ENCODE measurements at regions not wholly inside any gene's neighbourhood (a gene's known extent, or its start where the extent isn't known, plus 50 kb on each side); places are given as distances from the start of the nearest gene placed in this dataset.

GRCh38 chr4:81738891-81739290 lies 267.2 kb upstream of the RASGEF1B start:
- Histone ChIP-seq H3K4me3 (no peak overlapping the region), H3K27ac (replicated peaks) (no peak overlapping the region), H3K4me1 (no peaks in the 10 kb centered on the region), H3K36me3 (no peaks in the 10 kb centered on the region), H3K27me3 (ENCODE audit: low read depth) (no peaks in the 10 kb centered on the region), H3K9me3 (replicated peaks) (no peaks in the 10 kb centered on the region)
- no peak for DNase-seq
- no peak for TF ChIP-seq CTCF (IDR thresholded peaks at IDR 0.05; ENCODE audit: borderline replicate concordance)
- intact Hi-C loops (cut with micrococcal nuclease): no loop called here

- no peak for TF ChIP-seq CTCF (IDR thresholded peaks at IDR 0.05; ENCODE audit: borderline replicate concordance)
- intact Hi-C loops (cut with micrococcal nuclease): no loop called here
- Histone ChIP-seq H3K4me1 (no peaks in the 10 kb centered on the region), H3K9me3 (replicated peaks) (no peaks in the 10 kb centered on the region), H3K27me3 (ENCODE audit: low read depth) (no peaks in the 10 kb centered on the region), H3K36me3 (no peaks in the 10 kb centered on the region), H3K27ac (replicated peaks) (no peak overlapping the region), H3K4me3 (no peak overlapping the region)
- DNase-seq: no peak
Observed at GRCh38 chr4:81737865-81738559, 266.3 kb upstream of the RASGEF1B start.

GRCh38 chr4:81736324-81736723 lies 264.6 kb upstream of the RASGEF1B start:
- no peaks in the 10 kb centered on the region for H3K9me3 ChIP-seq (replicated peaks)
- H3K4me3 ChIP-seq: no peak overlapping the region
- no peaks in the 10 kb centered on the region for H3K4me1 ChIP-seq
- H3K27ac ChIP-seq (replicated peaks): no peak overlapping the region
- TF ChIP-seq CTCF (IDR thresholded peaks at IDR 0.05; ENCODE audit: borderline replicate concordance): peak; percentile 8
- H3K36me3 ChIP-seq: no peaks in the 10 kb centered on the region
- DNase-seq: no peak
- H3K27me3 ChIP-seq (ENCODE audit: low read depth): no peaks in the 10 kb centered on the region
- intact Hi-C loops (cut with micrococcal nuclease): no loop called here

- TF ChIP-seq CTCF (IDR thresholded peaks at IDR 0.05; ENCODE audit: borderline replicate concordance): no peak
- no peak overlapping the region for H3K27ac ChIP-seq (replicated peaks)
- no peaks in the 10 kb centered on the region for H3K36me3 ChIP-seq
- intact Hi-C loops (cut with micrococcal nuclease): no loop called here
- peaks cover 8% of the 10 kb centered on the region for H3K9me3 ChIP-seq (replicated peaks)
- no peaks in the 10 kb centered on the region for H3K4me1 ChIP-seq
- H3K27me3 ChIP-seq (ENCODE audit: low read depth): no peaks in the 10 kb centered on the region
- H3K4me3 ChIP-seq: no peak overlapping the region
- DNase-seq: no peak
Observed at GRCh38 chr4:81732980-81733379, 261.3 kb upstream of the RASGEF1B start.

GRCh38 chr4:81724925-81725329 lies 253.2 kb upstream of the RASGEF1B start:
- H3K27me3 ChIP-seq (ENCODE audit: low read depth): no peaks in the 10 kb centered on the region
- intact Hi-C loops (cut with micrococcal nuclease): no loop called here
- H3K9me3 ChIP-seq (replicated peaks): peaks cover 8% of the 10 kb centered on the region
- H3K4me3 ChIP-seq: no peak overlapping the region
- TF ChIP-seq CTCF (IDR thresholded peaks at IDR 0.05; ENCODE audit: borderline replicate concordance): no peak
- H3K4me1 ChIP-seq: peaks cover 20% of the 10 kb centered on the region
- H3K36me3 ChIP-seq: no peaks in the 10 kb centered on the region
- peak; percentile 39 for DNase-seq
- H3K27ac ChIP-seq (replicated peaks): no peak overlapping the region
